ENCODE measurements at regions not wholly inside any gene's neighbourhood (a gene's known extent, or its start where the extent isn't known, plus 50 kb on each side); places are given as distances from the start of the nearest gene placed in this dataset.
A peak's percentile ranks its signal among the peaks of the same experiment; 100 is the strongest.

DNA sequence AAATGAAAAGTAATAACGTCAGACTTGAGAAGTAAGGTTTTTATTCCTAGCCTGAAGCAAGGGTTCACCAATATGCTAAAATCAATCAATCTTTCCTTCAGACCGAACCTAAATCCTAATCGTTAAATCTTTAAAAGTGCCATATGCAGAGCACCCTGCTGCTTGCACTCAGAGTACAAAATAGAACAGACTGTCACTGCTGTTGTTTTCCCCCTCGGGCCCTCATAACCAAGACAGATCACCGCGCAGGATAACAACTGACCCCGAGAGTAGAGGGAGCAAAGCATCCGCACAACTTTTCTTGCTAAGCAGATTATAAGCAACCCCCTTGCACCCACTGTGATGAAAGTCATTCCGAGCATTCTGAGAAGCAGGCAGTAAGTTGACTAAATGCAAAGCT is 550.9 kb upstream of the NDST4 start:
- ChIA-PET CTCF (ENCODE audit: low intra/inter-chr PET ratio, low total read pairs) (no interaction called here), POLR2A (no interaction called here)
- DNase-seq (ENCODE audit: low spot score): no peak
- in situ Hi-C loops (cut with HindIII; ENCODE audit: extremely low pct_ligation_motif_present, low pct_unique_long_range_greater_than_20kb): no loop called here
- BruUV-seq (replicated peaks): no TSS peak
- no peaks in the 10 kb centered on the region for H4K20me1 ChIP-seq (ENCODE audit: insufficient read depth, low read length)
- FAIRE-seq: no peak
- intact Hi-C loops (cut with micrococcal nuclease; ENCODE audit: unreplicated experiment): no loop called here
- H3K27ac ChIP-seq (ENCODE audit: extremely low read length, insufficient read depth, low read length): no peak overlapping the region
- peak overlapping the region; percentile 54 for H2AFZ ChIP-seq (ENCODE audit: low read length)
- TF ChIP-seq SPEN (CRISPR knock-in tag; IDR thresholded peaks at IDR 0.05; ENCODE audit: low read depth) (no peak), MXI1 (IDR thresholded peaks at IDR 0.05; ENCODE audit: borderline replicate concordance, low read depth, low read length) (no peak), AKAP8 (CRISPR knock-in tag; IDR thresholded peaks at IDR 0.05) (no peak), ZNF83 (CRISPR knock-in tag; IDR thresholded peaks at IDR 0.05; ENCODE audit: borderline replicate concordance) (no peak), ZNF558 (CRISPR knock-in tag; IDR thresholded peaks at IDR 0.05; ENCODE audit: borderline replicate concordance) (no peak), ZNF33B (CRISPR knock-in tag; IDR thresholded peaks at IDR 0.05) (no peak), ZNF577 (CRISPR knock-in tag; IDR thresholded peaks at IDR 0.05; ENCODE audit: borderline replicate concordance, low read depth) (no peak), NCOA2 (CRISPR knock-in tag; IDR thresholded peaks at IDR 0.05) (no peak), ZNF547 (CRISPR knock-in tag; IDR thresholded peaks at IDR 0.05) (no peak), FIP1L1 (IDR thresholded peaks at IDR 0.05; ENCODE audit: borderline replicate concordance, insufficient read depth, low read depth, low read length) (no peak), KLF16 (CRISPR knock-in tag; IDR thresholded peaks at IDR 0.05) (no peak), ZNF256 (CRISPR knock-in tag; conservative IDR thresholded peaks at IDR 0.05) (no peak)
- TF ChIP-seq, protein P1, sequence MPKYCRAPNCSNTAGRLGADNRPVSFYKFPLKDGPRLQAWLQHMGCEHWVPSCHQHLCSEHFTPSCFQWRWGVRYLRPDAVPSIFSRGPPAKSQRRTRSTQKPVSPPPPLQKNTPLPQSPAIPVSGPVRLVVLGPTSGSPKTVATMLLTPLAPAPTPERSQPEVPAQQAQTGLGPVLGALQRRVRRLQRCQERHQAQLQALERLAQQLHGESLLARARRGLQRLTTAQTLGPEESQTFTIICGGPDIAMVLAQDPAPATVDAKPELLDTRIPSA (CRISPR knock-in tag; IDR thresholded peaks at IDR 0.05; ENCODE audit: borderline replicate concordance): no peak
- TF ChIP-seq, protein P2, sequence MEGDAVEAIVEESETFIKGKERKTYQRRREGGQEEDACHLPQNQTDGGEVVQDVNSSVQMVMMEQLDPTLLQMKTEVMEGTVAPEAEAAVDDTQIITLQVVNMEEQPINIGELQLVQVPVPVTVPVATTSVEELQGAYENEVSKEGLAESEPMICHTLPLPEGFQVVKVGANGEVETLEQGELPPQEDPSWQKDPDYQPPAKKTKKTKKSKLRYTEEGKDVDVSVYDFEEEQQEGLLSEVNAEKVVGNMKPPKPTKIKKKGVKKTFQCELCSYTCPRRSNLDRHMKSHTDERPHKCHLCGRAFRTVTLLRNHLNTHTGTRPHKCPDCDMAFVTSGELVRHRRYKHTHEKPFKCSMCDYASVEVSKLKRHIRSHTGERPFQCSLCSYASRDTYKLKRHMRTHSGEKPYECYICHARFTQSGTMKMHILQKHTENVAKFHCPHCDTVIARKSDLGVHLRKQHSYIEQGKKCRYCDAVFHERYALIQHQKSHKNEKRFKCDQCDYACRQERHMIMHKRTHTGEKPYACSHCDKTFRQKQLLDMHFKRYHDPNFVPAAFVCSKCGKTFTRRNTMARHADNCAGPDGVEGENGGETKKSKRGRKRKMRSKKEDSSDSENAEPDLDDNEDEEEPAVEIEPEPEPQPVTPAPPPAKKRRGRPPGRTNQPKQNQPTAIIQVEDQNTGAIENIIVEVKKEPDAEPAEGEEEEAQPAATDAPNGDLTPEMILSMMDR (CRISPR knock-in tag; IDR thresholded peaks at IDR 0.05): no peak
- no peak overlapping the region for H3K9ac ChIP-seq (ENCODE audit: insufficient read depth, low read depth, low read length)
- no peak overlapping the region for H3K4me3 ChIP-seq (replicated peaks in 1 of 3; ENCODE audit: insufficient read depth in 1 of 3, low read depth in 2 of 3, low read length in 3 of 3)
- no peak for ATAC-seq
- no peak overlapping the region for H3K4me2 ChIP-seq (ENCODE audit: low read depth, low read length)
- H3K4me1 ChIP-seq (ENCODE audit: insufficient read depth, low read length): no peaks in the 10 kb centered on the region
- H3K36me3 ChIP-seq (replicated peaks in 1 of 2; ENCODE audit: control insufficient read depth in 1 of 2, insufficient read depth in 2 of 2, low read length in 2 of 2): no peaks in the 10 kb centered on the region
- no peaks in the 10 kb centered on the region for H3K79me2 ChIP-seq (ENCODE audit: insufficient read depth, low read length)
- no peaks in the 10 kb centered on the region for H3K9me3 ChIP-seq (ENCODE audit: low read length)
- H3K27me3 ChIP-seq (ENCODE audit: control insufficient read depth in 1 of 2, insufficient read depth in 2 of 2, low read length in 2 of 2): no peaks in the 10 kb centered on the region
- WGBS (ENCODE audit: low lambda C conversion rate): 0% methylated on average over 7 of the region's 9 CpGs

All from HepG2 (cell line).